HG03354 (cell line): ENCODE measurements at regions not wholly inside any gene's neighbourhood (a gene's known extent, or its start where the extent isn't known, plus 50 kb on each side); places are given as distances from the start of the nearest gene placed in this dataset.

ENCODE experiments used
- ATAC-seq: cut with Tn5 transposase; IDR thresholded peaks from one replicate; pipeline ENCODE4 v1.9.1; 2021; ENCODE audit warnings: mild to moderate bottlenecking; ENCODE audit not compliant: unreplicated experiment, poor library complexity, severe bottlenecking

- no peak for ATAC-seq
Observed at GRCh38 chr10:31139497-31139896, 107.8 kb upstream of the ZNF438 start.

DNA sequence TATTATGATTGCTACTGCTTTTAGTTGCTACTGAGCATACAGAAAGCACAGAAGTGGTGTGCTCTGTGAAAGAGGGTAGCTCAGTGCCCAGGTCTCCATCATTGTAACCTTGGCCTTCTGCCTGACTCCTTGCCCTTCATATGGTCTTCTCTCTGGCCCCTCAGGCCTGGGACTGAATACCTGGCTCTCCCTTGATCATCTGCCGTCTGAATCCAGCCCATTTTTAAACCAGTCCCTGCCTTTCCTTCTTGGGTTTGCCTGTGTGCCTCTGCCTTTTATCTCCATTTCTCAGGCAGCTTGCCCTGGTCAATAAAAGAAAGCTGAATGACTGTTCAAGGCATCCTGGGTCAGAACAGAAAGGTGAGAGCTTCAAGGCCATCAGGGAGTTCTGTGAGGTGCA, 109.1 kb upstream of the ZNF438 start:
- no peak for ATAC-seq

GRCh38 chr10:31142026-31142425, 110.4 kb upstream of the ZNF438 start:
- no peak for ATAC-seq

DNA sequence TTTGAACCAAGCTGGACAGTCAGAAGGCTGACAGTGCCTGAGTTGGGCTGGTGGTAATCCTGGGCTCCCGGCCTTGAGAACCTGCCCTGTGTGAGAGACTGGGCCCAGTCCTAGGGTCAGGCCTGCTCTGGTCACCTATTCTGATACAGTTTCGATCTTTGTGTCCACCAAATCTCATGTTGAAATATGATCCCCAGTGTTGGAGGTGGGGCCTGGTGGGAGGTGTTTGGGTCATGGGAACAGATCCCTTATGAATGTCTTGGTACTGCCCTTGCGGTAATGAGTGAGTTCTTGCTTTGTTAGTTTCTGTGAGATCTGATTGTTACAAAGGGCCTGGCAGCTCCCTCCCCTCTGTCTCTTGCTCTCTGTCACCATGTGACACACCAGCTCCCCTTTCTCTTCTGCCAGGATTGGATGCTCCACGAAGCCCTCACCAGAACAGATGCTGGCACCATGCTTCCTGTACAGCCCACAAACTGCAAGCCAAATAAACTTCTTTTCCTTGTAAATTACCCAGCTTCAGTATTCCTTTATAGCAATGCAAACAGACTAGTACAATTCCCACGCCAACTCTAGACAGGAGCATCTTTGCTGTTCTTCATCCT, 111.8 kb upstream of the ZNF438 start:
- ATAC-seq = no peak

- no peak for ATAC-seq
Observed at GRCh38 chr10:31145986-31146385, 114.3 kb upstream of the ZNF438 start.

GRCh38 chr10:31146491-31147209, 115.0 kb upstream of the ZNF438 start:
- ATAC-seq = no peak

DNA sequence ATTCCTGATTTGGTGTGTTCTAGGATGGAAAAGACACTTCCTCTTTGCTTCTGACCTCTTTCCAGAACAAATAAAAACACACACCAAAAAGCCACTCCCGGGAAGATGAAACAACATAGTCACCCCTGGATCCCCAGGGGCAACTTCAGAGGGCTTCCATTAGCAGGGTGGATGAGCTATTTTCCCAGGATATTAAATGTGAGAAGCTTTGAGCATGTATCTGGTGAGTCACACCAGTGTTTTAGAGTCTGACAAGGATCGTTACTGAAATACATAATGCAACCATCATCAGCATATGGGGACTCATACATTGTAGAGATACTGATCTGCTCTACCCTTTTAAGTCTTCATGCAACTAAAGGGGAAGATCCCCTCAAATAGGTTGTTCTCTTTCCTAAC, 115.5 kb upstream of the ZNF438 start:
- ATAC-seq = no peak

DNA sequence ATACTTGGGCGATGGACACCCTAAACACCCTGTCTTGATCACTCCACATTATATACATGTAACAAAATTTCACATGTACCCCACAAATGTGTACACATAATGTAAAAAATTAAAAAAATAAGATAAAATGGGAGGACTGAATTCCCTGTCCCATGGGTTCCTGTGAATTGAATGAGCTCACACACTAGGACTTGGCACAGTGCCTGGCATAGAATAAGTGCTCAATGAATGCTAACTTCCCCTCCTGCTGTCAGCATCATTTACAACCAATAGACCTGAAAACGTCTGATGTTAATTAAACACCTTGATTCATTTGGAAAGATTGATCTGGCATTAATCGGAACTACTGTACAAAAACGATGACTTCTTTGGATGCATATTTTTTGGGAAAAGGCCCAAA, 117.3 kb upstream of the ZNF438 start:
- no peak for ATAC-seq

DNA sequence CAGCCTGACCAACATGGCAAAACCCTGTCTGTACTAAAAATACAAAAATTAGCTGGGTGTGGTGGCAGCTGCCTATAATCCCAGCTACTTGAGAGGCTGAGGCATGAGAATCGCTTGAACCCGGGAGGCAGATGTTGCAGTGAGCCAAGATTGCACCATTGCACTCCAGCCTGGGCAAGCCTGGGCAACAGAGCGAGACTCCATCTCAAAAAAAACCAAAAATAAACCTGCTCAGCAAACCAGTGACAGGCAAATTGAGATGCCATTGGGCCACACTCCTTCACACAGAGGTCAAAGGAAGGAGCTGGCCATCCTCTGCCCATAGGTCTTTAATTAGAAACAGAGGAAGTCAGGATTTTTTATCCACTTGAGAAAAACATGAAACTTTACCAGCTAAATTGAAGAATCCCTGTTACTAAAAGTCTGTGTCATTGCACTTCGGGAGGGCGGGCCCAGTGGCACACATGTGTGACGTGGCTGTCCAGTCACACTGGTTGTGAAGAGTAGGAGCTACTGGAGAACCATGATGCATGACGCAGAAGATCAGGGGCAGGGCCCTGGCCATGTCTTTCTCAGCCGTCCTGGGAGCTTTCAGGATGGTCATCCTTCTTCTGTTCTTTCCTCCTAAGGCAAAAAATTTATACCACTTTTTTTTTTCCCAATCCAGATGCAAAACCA, 118.3 kb upstream of the ZNF438 start:
- ATAC-seq = no peak

- no peak for ATAC-seq
Observed at GRCh38 chr10:31151301-31151700, 119.6 kb upstream of the ZNF438 start.

GRCh38 chr10:31152421-31153135, 120.9 kb upstream of the ZNF438 start:
- ATAC-seq = no peak

DNA sequence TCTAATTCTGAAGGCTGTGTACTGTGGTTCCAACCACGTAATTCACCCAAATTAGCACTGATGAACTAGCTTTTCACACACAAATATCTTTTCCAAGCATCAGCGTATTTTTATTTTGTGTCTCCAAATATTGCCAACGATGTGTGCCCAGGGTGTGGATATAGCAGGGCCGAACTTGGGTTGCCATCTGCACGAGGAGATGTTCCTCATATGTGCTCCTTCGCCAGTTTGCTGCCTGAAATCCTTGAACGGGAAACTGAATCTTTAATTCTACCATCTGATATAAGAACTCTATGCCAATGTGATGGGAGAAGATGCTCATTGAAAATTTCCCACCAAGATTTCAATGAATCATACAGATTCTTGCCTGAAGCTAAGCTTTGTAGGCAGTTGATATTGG, 121.5 kb upstream of the ZNF438 start:
- ATAC-seq = no peak

DNA sequence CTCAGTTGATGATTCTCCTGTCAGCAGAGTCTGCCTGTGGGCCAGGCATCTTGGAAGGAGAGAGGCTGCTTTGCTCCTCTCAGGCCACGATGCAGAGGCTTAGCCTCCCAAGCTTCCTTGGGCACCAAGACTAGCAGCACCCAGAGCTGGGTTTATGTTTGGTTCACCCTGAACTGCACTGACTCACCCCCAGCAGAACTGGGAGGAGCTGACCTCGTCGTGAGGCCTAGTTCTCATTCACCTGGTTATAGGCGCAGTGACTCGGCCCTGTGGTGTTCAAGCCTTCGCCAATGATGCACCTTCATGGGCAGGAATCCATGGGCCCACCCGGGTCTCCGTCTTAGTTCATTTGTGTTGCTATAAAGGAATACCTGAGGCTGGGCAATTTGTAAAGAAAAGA, 122.0 kb upstream of the ZNF438 start:
- ATAC-seq = no peak

DNA sequence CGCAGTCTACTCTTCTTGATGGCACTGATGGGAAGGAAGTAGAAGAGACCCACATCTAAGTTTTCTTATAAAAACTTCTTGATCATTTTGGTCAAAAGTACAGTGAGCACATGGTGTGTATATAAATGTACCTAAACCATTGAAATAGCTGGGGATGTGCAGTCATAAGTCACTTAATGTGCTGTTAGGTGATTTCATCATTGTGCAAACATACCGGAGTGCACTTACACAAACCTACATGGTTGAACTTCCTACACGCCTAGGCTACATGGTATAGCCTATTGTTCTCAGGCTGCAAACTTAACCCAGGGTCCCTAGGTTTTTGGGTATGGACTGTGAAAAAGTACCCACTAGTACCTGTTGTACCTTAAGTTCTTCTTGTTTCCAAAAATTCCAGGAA, 123.3 kb upstream of the ZNF438 start:
- no peak for ATAC-seq

DNA sequence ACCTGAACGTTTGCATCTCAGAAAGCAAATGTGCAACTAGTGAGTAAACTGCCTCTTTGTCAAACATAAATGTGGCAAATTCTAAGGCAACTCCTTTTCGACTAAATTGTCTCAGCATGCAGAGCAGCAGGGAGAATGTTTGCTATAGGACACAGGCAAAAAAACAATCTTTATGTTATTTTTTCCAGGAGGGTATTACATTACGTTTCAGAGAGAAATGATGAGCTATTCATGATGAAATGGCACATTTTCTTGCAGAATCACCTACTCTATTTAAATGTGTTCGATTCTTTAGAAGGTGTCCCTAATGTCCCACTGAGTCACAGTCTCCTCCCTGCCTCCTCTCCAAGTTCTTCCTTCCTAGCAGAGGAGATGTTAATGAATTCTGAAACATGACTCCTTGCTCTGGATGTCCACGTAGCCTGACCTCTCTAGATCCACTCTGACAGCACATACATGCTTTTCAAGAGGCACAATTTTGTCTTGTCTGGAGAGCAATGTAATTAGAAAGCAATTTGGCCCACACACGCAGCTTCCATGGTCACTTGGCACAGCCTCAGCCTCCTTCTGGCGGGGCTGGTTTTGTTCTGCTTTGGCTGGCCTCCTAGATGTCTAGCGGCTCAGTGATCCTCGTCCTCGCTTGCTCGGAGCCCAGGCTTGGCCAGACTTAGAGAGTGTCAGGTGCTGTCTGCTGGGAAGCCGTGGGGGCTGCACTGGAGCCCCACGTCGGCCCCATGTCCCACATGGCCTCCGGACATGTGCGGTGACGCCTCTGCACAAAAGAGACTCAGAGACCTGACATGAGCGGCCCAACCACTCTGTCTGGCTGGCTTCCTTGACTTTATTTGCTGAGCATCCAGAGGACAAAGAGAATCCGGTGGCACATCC, 125.7 kb upstream of the ZNF438 start:
- no peak for ATAC-seq

GRCh38 chr10:31158011-31158658, 126.5 kb upstream of the ZNF438 start:
- no peak for ATAC-seq

- no peak for ATAC-seq
Observed at GRCh38 chr10:31166606-31167005, 134.9 kb upstream of the ZNF438 start.

DNA sequence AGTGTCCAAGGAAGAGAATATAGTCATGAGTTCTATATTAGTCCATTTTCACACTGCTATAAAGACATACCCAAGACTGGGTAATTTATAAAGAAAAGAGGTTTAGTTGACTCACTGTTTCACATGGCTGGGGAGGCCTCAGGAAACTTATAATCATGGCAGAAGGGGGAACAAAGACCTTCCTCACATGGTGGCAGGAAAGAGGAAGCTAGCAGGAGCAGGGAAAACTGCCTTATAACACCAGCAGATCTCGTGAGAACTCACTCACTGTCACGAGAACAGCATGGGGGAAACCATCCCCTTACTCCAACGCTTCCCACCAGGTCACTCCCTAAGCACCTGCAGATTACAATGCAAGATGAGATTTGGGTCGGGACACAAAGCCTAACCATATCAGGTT, 139.0 kb upstream of the ZNF438 start:
- ATAC-seq = no peak

GRCh38 chr10:31171402-31172083, 139.9 kb upstream of the ZNF438 start:
- ATAC-seq = no peak
